HG03196 (cell line): ENCODE measurements at regions not wholly inside any gene's neighbourhood (a gene's known extent, or its start where the extent isn't known, plus 50 kb on each side); places are given as distances from the start of the nearest gene placed in this dataset.

Experiments used
- ATAC-seq: cut with Tn5 transposase; IDR thresholded peaks from one replicate; pipeline ENCODE4 v1.9.1; 2021; ENCODE audit not compliant: unreplicated experiment

DNA sequence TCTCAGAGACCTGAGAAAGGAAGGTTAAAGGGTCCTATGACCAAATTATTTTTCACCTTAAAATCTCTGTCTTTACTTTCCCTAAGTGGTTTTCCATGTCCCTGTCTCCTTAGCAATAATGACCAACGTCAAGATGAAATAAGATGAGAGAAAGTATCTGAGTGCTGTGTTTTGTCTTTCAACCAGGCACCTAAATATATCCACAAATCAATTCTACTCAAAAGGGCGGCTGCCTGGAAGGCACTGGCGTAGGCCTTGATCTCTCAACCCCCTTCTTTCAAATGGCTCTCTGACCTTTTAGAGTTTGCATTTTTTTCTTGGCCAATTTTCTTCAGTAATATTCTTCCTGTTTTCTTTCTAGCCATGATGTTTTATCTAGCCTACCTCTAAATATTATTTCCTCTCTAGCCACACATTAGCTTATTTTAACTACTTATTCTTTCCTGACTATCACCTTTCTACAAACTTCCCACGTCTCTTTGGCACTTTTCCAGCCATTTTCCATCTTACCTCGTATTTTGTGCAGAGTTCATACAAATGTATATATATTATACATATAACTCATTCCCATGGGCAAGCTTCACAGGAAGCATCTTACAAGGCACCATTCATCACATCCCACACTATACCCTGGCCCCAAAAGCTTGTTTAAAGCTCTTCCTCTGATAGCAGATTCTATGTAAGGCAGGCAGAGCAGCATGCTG is 204.5 kb downstream of the SNX18 start:
- no peak for ATAC-seq

DNA sequence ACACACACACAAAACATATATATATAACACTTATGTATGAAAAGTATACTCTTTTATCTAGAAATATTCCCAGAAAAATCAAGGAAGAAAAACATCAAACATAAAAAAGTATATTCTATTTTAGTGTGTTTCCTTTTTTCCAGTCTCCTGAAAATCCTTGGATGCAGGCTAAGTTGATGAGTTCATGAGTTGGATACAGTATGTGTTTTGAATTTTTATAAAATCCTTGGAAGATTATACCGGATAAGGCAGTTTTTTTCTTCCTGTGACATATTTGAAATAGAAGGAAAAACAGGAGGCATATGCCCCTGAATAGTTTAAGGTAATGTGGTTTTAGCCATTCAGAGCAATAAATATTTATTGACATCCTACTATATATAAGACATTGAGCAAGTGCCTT is 203.6 kb downstream of the SNX18 start:
- no peak for ATAC-seq

GRCh38 chr5:54720341-54720740 is 202.8 kb downstream of the SNX18 start:
- no peak for ATAC-seq

DNA sequence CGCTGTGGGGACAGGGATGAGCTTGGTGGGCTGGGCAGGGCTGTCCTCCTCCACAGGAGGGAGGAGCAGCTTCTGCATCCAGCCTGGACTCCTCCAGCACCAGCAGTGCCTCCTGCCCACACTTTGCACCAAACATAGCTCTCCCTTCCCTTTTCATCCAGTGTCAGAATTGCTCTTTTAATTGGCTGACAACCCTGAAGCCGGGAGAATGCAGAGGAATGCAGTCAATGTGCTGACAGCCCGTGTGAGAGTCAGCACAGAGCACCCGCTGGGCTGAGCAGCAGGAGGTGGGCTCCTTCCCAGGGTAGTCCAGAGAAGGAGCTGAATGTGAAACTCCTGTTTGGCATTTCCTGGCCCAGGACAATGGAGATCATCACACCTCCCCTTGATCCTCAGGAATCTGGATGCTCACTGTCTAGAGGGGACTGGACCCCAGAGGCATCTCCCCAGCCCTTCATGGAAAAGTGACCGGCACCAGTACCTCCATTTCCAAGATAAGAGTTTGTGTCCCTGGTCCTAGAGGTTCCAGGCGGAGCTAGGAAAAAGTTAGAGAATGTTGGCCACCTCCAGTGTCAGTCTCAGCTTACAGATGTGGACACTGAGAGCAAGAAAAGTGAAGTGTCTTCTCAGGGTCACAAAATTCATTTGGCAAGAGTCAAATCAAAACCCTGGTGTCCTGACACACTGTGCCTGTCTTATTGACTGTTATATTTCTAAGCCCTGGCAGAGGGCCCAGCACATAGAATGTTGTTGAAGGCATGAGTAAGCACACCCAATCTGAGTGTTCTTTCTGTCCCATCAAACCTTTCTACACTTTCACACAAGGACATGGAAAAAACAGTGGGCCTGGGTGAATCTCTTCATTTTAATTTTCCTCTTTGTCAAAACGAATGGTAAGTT is 202.1 kb downstream of the SNX18 start:
- ATAC-seq = no peak

DNA sequence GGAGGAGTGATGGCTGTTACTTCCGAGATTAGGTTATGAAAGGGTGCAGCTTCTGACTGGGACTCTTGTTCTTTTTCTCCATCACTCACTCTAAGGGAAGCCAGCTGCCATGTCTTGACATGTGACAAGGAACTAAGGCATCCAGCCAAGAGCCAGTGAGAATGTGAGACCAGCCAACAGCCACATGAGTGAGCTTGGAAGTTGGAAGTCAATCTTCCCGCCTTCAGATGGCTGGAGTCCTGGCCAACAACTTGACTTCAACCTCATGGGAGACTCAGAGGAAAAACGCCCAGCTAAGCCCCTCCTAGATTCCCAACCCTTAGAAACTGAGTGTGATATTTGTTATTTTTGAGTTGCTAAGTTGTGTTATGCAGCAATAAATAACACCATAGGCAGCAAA is 201.1 kb downstream of the SNX18 start:
- ATAC-seq = no peak

DNA sequence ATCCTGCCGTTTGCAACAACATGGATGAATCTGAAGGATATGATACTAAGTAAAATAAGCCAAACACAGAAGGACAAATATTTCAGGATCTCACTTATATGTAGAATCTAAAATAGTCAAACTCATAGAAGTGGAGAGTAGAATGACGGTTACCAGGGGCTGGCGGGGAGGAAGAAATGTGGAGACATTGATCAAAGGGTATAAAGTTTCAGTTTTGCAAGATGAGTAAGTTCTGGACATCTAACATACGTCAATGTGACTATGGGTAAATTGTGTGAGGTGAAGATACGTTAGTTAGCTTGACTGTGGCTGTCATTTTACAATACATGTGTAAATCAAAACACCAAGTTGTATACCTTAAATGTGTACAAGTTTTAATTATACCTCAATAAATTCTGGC is 200.3 kb downstream of the SNX18 start:
- ATAC-seq = no peak

DNA sequence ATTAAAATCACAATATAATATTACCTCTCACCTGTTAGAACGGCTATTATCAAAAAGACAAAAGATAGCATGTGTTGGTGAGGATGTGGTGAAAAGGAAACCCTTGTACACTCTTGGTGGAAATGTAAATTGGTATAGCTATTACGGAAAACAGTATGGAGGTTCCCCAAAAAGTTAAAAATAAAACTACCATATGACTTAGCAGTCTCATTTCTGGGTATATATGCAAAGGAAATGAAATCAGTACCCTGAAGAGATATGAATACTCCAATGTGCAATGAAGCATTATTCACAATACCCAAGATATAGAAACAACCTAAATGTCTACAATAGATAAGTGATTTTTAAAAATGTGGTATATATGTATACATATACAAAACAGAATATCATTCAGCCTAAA is 199.9 kb downstream of the SNX18 start:
- ATAC-seq = no peak

GRCh38 chr5:54713923-54714581 is 196.5 kb downstream of the SNX18 start:
- ATAC-seq = no peak

GRCh38 chr5:54709096-54709495 is 191.5 kb downstream of the SNX18 start:
- no peak for ATAC-seq

- no peak for ATAC-seq
Measured at GRCh38 chr5:54707841-54708240, 190.3 kb downstream of the SNX18 start.

- no peak for ATAC-seq
Measured at GRCh38 chr5:54705994-54706653, 188.6 kb downstream of the SNX18 start.

GRCh38 chr5:54704825-54705224 is 187.3 kb downstream of the SNX18 start:
- ATAC-seq = no peak

GRCh38 chr5:54704333-54704732 is 186.8 kb downstream of the SNX18 start:
- ATAC-seq = no peak

GRCh38 chr5:54703565-54704255 is 186.2 kb downstream of the SNX18 start:
- no peak for ATAC-seq

DNA sequence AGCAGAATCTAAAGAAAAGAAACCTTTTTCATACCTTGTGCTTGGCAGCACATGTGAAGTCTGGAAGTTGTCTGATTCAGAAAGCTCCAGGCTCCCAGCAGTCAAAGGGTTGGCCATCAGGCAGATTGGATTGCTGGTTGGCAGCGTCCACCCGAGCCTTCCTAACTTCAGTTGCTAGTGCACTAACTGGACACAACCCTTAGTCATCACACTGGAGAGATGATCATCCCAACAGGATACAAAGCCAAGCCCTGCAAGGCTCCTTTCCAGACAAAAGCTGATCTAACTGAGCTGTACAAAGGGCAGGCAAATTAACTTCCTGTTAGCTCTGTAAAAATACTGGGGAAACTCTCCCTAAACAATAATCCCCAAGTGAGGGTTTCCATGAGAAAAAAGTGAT is 185.6 kb downstream of the SNX18 start:
- ATAC-seq = no peak

DNA sequence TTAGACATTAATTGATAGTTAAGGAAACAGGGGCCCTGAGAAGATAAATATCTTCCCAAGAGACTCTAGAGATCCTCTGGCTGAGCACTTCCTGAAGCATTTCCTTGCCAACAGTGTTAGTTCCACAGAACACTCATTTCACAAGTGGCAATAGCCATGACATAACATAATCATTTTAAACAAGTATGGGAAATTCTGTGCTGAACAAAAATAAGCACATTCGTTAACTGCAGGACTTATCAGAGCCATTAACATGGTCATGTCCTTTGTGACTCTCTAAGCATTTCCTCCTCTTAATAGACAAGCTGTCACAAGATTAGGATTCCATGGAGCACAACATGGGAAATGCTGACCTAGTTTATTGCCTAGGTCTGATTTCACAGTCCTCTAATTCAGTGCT is 184.9 kb downstream of the SNX18 start:
- no peak for ATAC-seq

DNA sequence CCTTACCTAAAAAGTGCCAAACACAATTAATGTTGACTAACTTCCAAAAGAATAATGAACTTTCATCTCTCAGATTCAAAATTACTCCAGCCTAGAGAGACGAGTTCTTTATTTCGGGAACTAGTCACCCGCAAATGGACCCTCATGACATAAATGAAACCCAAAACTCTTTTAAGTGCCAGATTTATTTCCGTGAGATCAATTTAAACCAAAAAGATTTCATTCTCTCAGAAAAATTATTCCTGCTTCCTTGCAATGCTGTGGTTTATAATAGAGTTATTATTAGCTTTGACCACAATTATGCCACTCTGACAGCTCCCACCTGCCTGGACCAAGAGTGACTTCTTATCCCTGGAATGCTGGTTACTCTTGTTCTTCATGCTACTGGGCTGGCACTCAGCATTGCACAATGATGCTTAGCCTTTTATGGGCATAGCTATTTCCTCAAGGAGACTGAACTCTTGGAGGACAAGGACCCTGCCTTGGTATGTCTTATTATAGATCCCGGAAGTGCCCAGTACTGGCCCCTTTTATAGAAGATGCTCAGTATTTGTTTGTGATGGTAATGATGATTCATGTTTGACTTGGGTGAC is 183.5 kb downstream of the SNX18 start:
- no peak for ATAC-seq

DNA sequence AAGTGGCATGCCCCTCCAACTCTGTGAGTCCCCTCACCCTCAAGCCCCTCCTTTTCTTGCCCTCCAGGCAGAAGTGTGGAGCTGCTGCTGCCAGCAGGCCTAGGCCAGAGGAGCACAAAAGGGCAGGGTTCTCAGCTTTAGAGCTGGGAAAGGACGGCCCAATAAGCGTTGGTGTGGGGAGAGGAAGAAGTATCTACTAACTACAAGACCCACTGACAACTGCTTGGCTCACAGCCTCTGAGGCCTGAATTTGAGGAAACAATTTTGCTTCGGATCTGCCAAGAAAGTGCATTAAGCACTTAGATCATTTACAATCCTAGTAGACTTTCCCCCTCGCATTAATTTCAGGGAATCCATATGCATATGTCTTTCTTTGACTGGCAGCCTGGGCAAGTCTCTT is 179.4 kb downstream of the SNX18 start:
- ATAC-seq = no peak

- ATAC-seq = no peak
Measured at GRCh38 chr5:54696346-54696745, 178.8 kb downstream of the SNX18 start.

- ATAC-seq = no peak
Measured at GRCh38 chr5:54695198-54695966, 177.8 kb downstream of the SNX18 start.
